Breast epithelium (tissue), 4 donors: ENCODE measurements at regions not wholly inside any gene's neighbourhood (a gene's known extent, or its start where the extent isn't known, plus 50 kb on each side); places are given as distances from the start of the nearest gene placed in this dataset.

Experiments used
- DNase-seq, 2 donors: peaks; one replicate each; pipeline ENCODE4 v3.0.0-alpha.2; 2019; ENCODE audit warnings: low spot score in 2 of 2
- H3K27ac ChIP-seq, 2 donors: fragments of 200-600 bp; sonication (generic) in 1 of 2; one replicate each; pipeline ENCODE4 v1.5.1; 2016 to 2019; ENCODE audit warnings: mild to moderate bottlenecking in 1 of 2
- H3K27me3 ChIP-seq, 2 donors: fragments of 200-600 bp; sonication (generic) in 1 of 2; one replicate each; pipeline versions ENCODE4 v1.5.1 to v1.6.0; 2017 to 2019; ENCODE audit warnings: control low read depth in 1 of 2, mild to moderate bottlenecking in 1 of 2
- H3K36me3 ChIP-seq: fragments of 200-600 bp; one replicate; pipeline ENCODE4 v1.5.1; 2019
- H3K4me1 ChIP-seq, 2 donors: fragments of 200-600 bp; sonication (generic); one replicate each; pipeline ENCODE4 v1.5.1; 2016 to 2019; ENCODE audit warnings: control low read depth in 1 of 2
- H3K4me3 ChIP-seq, 3 donors: fragments of 200-600 bp; sonication (generic); 1 replicate in 2 of 3; 2 replicates in 1 of 3; pipeline ENCODE4 v1.5.1; 2016 to 2019; ENCODE audit warnings: mild to moderate bottlenecking in 3 of 3, moderate library complexity in 2 of 3
- H3K9me3 ChIP-seq, 2 donors: fragments of 200-600 bp; sonication (generic) in 1 of 2; one replicate each; pipeline ENCODE4 v1.5.1; 2016 to 2019; ENCODE audit warnings: control low read depth in 1 of 2
- POLR2A ChIP-seq: fragments of 450-650 bp; IDR thresholded peaks from one replicate; pipeline ENCODE4 v1.6.1; 2016; ENCODE audit warnings: antibody characterized with exemption, mild to moderate bottlenecking, moderate library complexity
- POLR2AphosphoS5 ChIP-seq, 3 donors: sonication (generic); formaldehyde crosslinking; IDR thresholded peaks; one replicate each; pipeline ENCODE4 v1.6.1; 2017; ENCODE audit warnings: antibody characterized with exemption in 3 of 3
- intact Hi-C: fragments of 100-400 bp; cut with DNase I; formaldehyde crosslinking; loops from one replicate; pipeline ENCODE4 v1.15.1; 2023; ENCODE audit warnings: low total_unique reads
- TF ChIP-seq, protein P1 (sequence below), 3 donors: fragments of 450-650 bp; IDR thresholded peaks; one replicate each; pipeline ENCODE4 v1.5.1; 2016 to 2017; ENCODE audit warnings: antibody characterized with exemption in 3 of 3, mild to moderate bottlenecking in 3 of 3, moderate library complexity in 3 of 3

- Histone ChIP-seq H3K4me1 (no peaks in the 10 kb centered on the region), H3K27ac (no peak overlapping the region), H3K4me3 (no peak overlapping the region), H3K36me3 (no peaks in the 10 kb centered on the region), H3K9me3 (no peaks in the 10 kb centered on the region), H3K27me3 (no peaks in the 10 kb centered on the region)
- intact Hi-C loops: no loop called here
- DNase-seq: no peak
- TF ChIP-seq POLR2AphosphoS5 (IDR thresholded peaks at IDR 0.05) (no peak), POLR2A (no peak)
- TF ChIP-seq, protein P1, sequence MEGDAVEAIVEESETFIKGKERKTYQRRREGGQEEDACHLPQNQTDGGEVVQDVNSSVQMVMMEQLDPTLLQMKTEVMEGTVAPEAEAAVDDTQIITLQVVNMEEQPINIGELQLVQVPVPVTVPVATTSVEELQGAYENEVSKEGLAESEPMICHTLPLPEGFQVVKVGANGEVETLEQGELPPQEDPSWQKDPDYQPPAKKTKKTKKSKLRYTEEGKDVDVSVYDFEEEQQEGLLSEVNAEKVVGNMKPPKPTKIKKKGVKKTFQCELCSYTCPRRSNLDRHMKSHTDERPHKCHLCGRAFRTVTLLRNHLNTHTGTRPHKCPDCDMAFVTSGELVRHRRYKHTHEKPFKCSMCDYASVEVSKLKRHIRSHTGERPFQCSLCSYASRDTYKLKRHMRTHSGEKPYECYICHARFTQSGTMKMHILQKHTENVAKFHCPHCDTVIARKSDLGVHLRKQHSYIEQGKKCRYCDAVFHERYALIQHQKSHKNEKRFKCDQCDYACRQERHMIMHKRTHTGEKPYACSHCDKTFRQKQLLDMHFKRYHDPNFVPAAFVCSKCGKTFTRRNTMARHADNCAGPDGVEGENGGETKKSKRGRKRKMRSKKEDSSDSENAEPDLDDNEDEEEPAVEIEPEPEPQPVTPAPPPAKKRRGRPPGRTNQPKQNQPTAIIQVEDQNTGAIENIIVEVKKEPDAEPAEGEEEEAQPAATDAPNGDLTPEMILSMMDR (IDR thresholded peaks at IDR 0.05): no peak
Observed at GRCh38 chr3:86229086-86229774, 761.7 kb downstream of the VGLL3 start.

GRCh38 chr3:86228101-86228500, 762.8 kb downstream of the VGLL3 start:
- Histone ChIP-seq H3K4me3 (no peak overlapping the region), H3K36me3 (no peaks in the 10 kb centered on the region), H3K4me1 (no peaks in the 10 kb centered on the region), H3K27ac (no peak overlapping the region), H3K27me3 (no peaks in the 10 kb centered on the region), H3K9me3 (no peaks in the 10 kb centered on the region)
- intact Hi-C loops: no loop called here
- TF ChIP-seq, protein P1 (IDR thresholded peaks at IDR 0.05): no peak
- no peak for TF ChIP-seq POLR2AphosphoS5 (IDR thresholded peaks at IDR 0.05)
- TF ChIP-seq POLR2A: no peak
- no peak for DNase-seq

- TF ChIP-seq POLR2A: no peak
- TF ChIP-seq, protein P1 (IDR thresholded peaks at IDR 0.05): no peak
- no peak for TF ChIP-seq POLR2AphosphoS5 (IDR thresholded peaks at IDR 0.05)
Observed at GRCh38 chr3:86225461-86225860, 765.5 kb downstream of the VGLL3 start.

DNA sequence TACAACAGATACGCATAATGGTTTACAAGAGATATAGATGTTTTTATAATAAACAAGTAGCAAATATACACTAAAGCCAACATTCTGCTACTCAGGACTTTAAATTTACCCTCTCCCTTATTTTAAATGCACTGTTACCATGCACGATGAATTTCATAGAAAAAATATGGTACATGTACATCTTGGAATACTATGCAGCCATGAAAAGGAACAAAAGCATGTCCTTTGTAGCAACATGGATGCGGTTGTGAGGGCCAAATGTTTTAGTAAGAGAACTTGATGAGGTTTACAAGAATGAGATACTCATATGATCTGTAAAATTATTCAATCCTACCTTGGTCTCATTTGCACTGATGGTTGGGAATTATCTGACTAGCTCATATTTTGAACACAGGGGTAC, 769.3 kb downstream of the VGLL3 start:
- intact Hi-C loops: no loop called here
- H3K27ac ChIP-seq: no peak overlapping the region
- H3K4me3 ChIP-seq: no peak overlapping the region
- H3K36me3 ChIP-seq: no peaks in the 10 kb centered on the region
- TF ChIP-seq POLR2AphosphoS5 (IDR thresholded peaks at IDR 0.05) (no peak), POLR2A (no peak)
- TF ChIP-seq, protein P1 (IDR thresholded peaks at IDR 0.05): no peak
- DNase-seq: no peak
- H3K4me1 ChIP-seq: no peaks in the 10 kb centered on the region
- H3K9me3 ChIP-seq: no peaks in the 10 kb centered on the region
- H3K27me3 ChIP-seq: no peaks in the 10 kb centered on the region

More at GRCh38 chr3:86225461-86225860, 765.5 kb downstream of the VGLL3 start:
- no peaks in the 10 kb centered on the region for H3K9me3 ChIP-seq
- DNase-seq: no peak
- no peaks in the 10 kb centered on the region for H3K36me3 ChIP-seq
- H3K27me3 ChIP-seq: no peaks in the 10 kb centered on the region
- no peak overlapping the region for H3K4me3 ChIP-seq
- no peak overlapping the region for H3K27ac ChIP-seq
- intact Hi-C loops: no loop called here
- H3K4me1 ChIP-seq: no peaks in the 10 kb centered on the region

GRCh38 chr3:86208772-86209171, 782.2 kb downstream of the VGLL3 start:
- intact Hi-C loops: no loop called here
- Histone ChIP-seq H3K27ac (no peak overlapping the region), H3K36me3 (no peaks in the 10 kb centered on the region), H3K4me3 (no peak overlapping the region), H3K27me3 (no peaks in the 10 kb centered on the region), H3K9me3 (no peaks in the 10 kb centered on the region), H3K4me1 (no peaks in the 10 kb centered on the region)
- TF ChIP-seq POLR2A: no peak
- TF ChIP-seq, protein P1 (IDR thresholded peaks at IDR 0.05): no peak
- no peak for TF ChIP-seq POLR2AphosphoS5 (IDR thresholded peaks at IDR 0.05)
- DNase-seq: no peak
